22Rv1 (cell line): ENCODE measurements at regions not wholly inside any gene's neighbourhood (a gene's known extent, or its start where the extent isn't known, plus 50 kb on each side); places are given as distances from the start of the nearest gene placed in this dataset.

ENCODE experiments used
- CTCF ChIP-seq: fragments of 450-650 bp; IDR thresholded peaks from 2 replicates; pipeline ENCODE4 v1.5.1; 2017; ENCODE audit warnings: mild to moderate bottlenecking
- ZFX ChIP-seq: fragments of 450-650 bp; IDR thresholded peaks from 2 replicates; pipeline ENCODE4 v1.6.1; 2017; ENCODE audit warnings: antibody characterized with exemption, borderline replicate concordance

GRCh38 chr6:113451049-113451448, 406.1 kb upstream of the MARCKS start:
- TF ChIP-seq CTCF (no peak), ZFX (no peak)
